Smooth muscle cell (in vitro differentiated cells): ENCODE measurements at regions not wholly inside any gene's neighbourhood (a gene's known extent, or its start where the extent isn't known, plus 50 kb on each side); places are given as distances from the start of the nearest gene placed in this dataset.

ENCODE experiments used
- DNase-seq: peaks from one replicate; lab custom pipeline; 2025; ENCODE audit not compliant: unreplicated experiment; lab: John Stamatoyannopoulos, UW
- H2AFZ ChIP-seq: fragments of 200-600 bp; sonication (generic); 2 replicates; pipeline ENCODE4 v1.6.0; 2016; ENCODE audit warnings: antibody characterized with exemption, low read depth, mild to moderate bottlenecking
- H3F3A ChIP-seq: fragments of 200-600 bp; sonication (generic); 2 replicates; pipeline ENCODE4 v1.6.0; 2017; ENCODE audit warnings: antibody characterized with exemption, low read depth
- H3K27ac ChIP-seq: fragments of 200-600 bp; sonication (generic); 2 replicates; pipeline ENCODE4 v1.5.1; 2016; ENCODE audit warnings: low read depth, mild to moderate bottlenecking
- H3K27me3 ChIP-seq: fragments of 200-600 bp; sonication (generic); 2 replicates; pipeline ENCODE4 v1.6.1; 2016; ENCODE audit warnings: low read depth, mild to moderate bottlenecking
- H3K36me3 ChIP-seq: fragments of 200-600 bp; sonication (generic); 2 replicates; pipeline ENCODE4 v1.5.1; 2016; ENCODE audit warnings: low read depth
- H3K4me1 ChIP-seq: fragments of 200-600 bp; sonication (generic); 2 replicates; pipeline ENCODE4 v1.5.1; 2016; ENCODE audit warnings: low read depth
- H3K4me2 ChIP-seq: fragments of 200-600 bp; sonication (generic); 2 replicates; pipeline ENCODE4 v1.6.0; 2016; ENCODE audit warnings: mild to moderate bottlenecking
- H3K4me3 ChIP-seq: fragments of 200-600 bp; sonication (generic); 2 replicates; pipeline ENCODE4 v1.5.1; 2016; ENCODE audit warnings: mild to moderate bottlenecking
- H3K79me2 ChIP-seq: fragments of 200-600 bp; sonication (generic); 2 replicates; pipeline ENCODE4 v1.6.0; 2016; ENCODE audit warnings: low read depth, mild to moderate bottlenecking
- H3K9ac ChIP-seq: fragments of 200-600 bp; sonication (generic); 2 replicates; pipeline ENCODE4 v1.6.0; 2016; ENCODE audit warnings: low read depth
- H3K9me3 ChIP-seq: fragments of 200-600 bp; sonication (generic); replicated peaks from 2 replicates; pipeline ENCODE4 v1.5.1; 2016; ENCODE audit warnings: low read depth
- H4K20me1 ChIP-seq: fragments of 200-600 bp; sonication (generic); 2 replicates; pipeline ENCODE4 v1.6.0; 2016; ENCODE audit warnings: low read depth
- CTCF ChIP-seq: fragments of 200-600 bp; sonication (generic); IDR thresholded peaks from 2 replicates; pipeline ENCODE4 v1.5.1; 2017; ENCODE audit warnings: borderline replicate concordance, mild to moderate bottlenecking, antibody characterized with exemption; ENCODE audit not compliant: insufficient read depth, poor library complexity, severe bottlenecking
- WGBS: methylation state at CpG from one replicate; pipeline ENCODE4 v1.1.7; 2016; ENCODE audit warnings: low lambda C conversion rate; 5-methylcytosine and 5-hydroxymethylcytosine counted together

- 93% methylated on average over 1 of the region's 1 CpG for WGBS
- TF ChIP-seq CTCF: no peak
- H3F3A ChIP-seq: no peaks in the 10 kb centered on the region
- H3K4me1 ChIP-seq: no peaks in the 10 kb centered on the region
- no peak overlapping the region for H3K4me2 ChIP-seq
- H3K36me3 ChIP-seq: no peaks in the 10 kb centered on the region
- H3K9me3 ChIP-seq: no peaks in the 10 kb centered on the region
- DNase-seq: no peak
- no peak overlapping the region for H2AFZ ChIP-seq
- H3K79me2 ChIP-seq: no peaks in the 10 kb centered on the region
- no peaks in the 10 kb centered on the region for H4K20me1 ChIP-seq
- H3K27ac ChIP-seq: no peak overlapping the region
- no peak overlapping the region for H3K9ac ChIP-seq
- H3K27me3 ChIP-seq: no peaks in the 10 kb centered on the region
- no peak overlapping the region for H3K4me3 ChIP-seq
Observed at GRCh38 chr9:27743490-27743889, 170.2 kb upstream of the C9orf72 start.

- Histone ChIP-seq H3K27ac (no peak overlapping the region), H2AFZ (no peak overlapping the region), H3F3A (no peaks in the 10 kb centered on the region), H4K20me1 (no peaks in the 10 kb centered on the region), H3K4me2 (no peak overlapping the region), H3K4me3 (no peak overlapping the region), H3K4me1 (no peaks in the 10 kb centered on the region), H3K36me3 (no peaks in the 10 kb centered on the region), H3K9me3 (no peaks in the 10 kb centered on the region), H3K79me2 (no peaks in the 10 kb centered on the region), H3K27me3 (no peaks in the 10 kb centered on the region), H3K9ac (no peak overlapping the region)
- WGBS: 59% methylated on average over 1 of the region's 1 CpG
- TF ChIP-seq CTCF: no peak
- DNase-seq: no peak
Observed at GRCh38 chr9:27747450-27747849, 174.2 kb upstream of the C9orf72 start.

- Histone ChIP-seq H3K79me2 (no peaks in the 10 kb centered on the region), H3F3A (no peaks in the 10 kb centered on the region), H3K9me3 (no peaks in the 10 kb centered on the region), H3K9ac (no peak overlapping the region), H3K27me3 (no peaks in the 10 kb centered on the region), H4K20me1 (no peaks in the 10 kb centered on the region), H3K4me3 (no peak overlapping the region), H3K4me2 (no peak overlapping the region), H2AFZ (no peak overlapping the region), H3K4me1 (no peaks in the 10 kb centered on the region), H3K36me3 (no peaks in the 10 kb centered on the region), H3K27ac (no peak overlapping the region)
- DNase-seq: no peak
- WGBS: 50% methylated on average over 2 of the region's 2 CpGs
- TF ChIP-seq CTCF: no peak
Observed at GRCh38 chr9:27749838-27750237, 176.6 kb upstream of the C9orf72 start.

- TF ChIP-seq CTCF: no peak
- H2AFZ ChIP-seq: no peak overlapping the region
- no peak overlapping the region for H3K4me3 ChIP-seq
- no peaks in the 10 kb centered on the region for H3F3A ChIP-seq
- H3K79me2 ChIP-seq: no peaks in the 10 kb centered on the region
- no peak overlapping the region for H3K4me2 ChIP-seq
- no peaks in the 10 kb centered on the region for H4K20me1 ChIP-seq
- WGBS: 86% methylated on average over 3 of the region's 3 CpGs
- no peak overlapping the region for H3K27ac ChIP-seq
- no peaks in the 10 kb centered on the region for H3K36me3 ChIP-seq
- DNase-seq: no peak
- no peaks in the 10 kb centered on the region for H3K27me3 ChIP-seq
- no peak overlapping the region for H3K9ac ChIP-seq
- no peaks in the 10 kb centered on the region for H3K4me1 ChIP-seq
- H3K9me3 ChIP-seq: no peaks in the 10 kb centered on the region
Observed at GRCh38 chr9:27750566-27750965, 177.3 kb upstream of the C9orf72 start.
